H1 (cell line): ENCODE measurements at regions not wholly inside any gene's neighbourhood (a gene's known extent, or its start where the extent isn't known, plus 50 kb on each side); places are given as distances from the start of the nearest gene placed in this dataset.

Experiments used
- ATF2 ChIP-seq: IDR thresholded peaks from 2 replicates; pipeline ENCODE4 v1.6.1; 2012; ENCODE audit warnings: low read length, inconsistent platforms
- MAFK ChIP-seq: IDR thresholded peaks from 2 replicates; pipeline ENCODE4 v1.6.1; 2012; ENCODE audit warnings: low read depth, mild to moderate bottlenecking, improper control_type of control experiment, low read length

- TF ChIP-seq ATF2 (no peak), MAFK (no peak)
Measured at GRCh38 chr2:196314780-196315179, 143.4 kb upstream of the STK17B start (continued).
